Mammary epithelial cell (primary cell): ENCODE measurements at regions not wholly inside any gene's neighbourhood (a gene's known extent, or its start where the extent isn't known, plus 50 kb on each side); places are given as distances from the start of the nearest gene placed in this dataset.

ENCODE experiments used
- CTCF ChIP-seq, 2 donors: IDR thresholded peaks in 1 of 2; conservative IDR thresholded peaks in 1 of 2; 2 replicates each; pipeline ENCODE4 v1.5.1; 2011 to 2012; ENCODE audit warnings: inconsistent platforms in 2 of 2, low read length in 2 of 2, mild to moderate bottlenecking in 2 of 2, control low read depth in 1 of 2, low read depth in 1 of 2; ENCODE audit not compliant: insufficient read depth in 1 of 2; ENCODE audit errors: extremely low read depth in 1 of 2
- EZH2 ChIP-seq: IDR thresholded peaks from 2 replicates; pipeline ENCODE4 v1.6.1; 2012; ENCODE audit warnings: low read length, inconsistent platforms, borderline replicate concordance

GRCh38 chr10:4004144-4004543, 219.1 kb upstream of the KLF6 start:
- TF ChIP-seq CTCF (conservative IDR thresholded peaks at IDR 0.05 in 1 of 2, IDR thresholded peaks at IDR 0.05 in 1 of 2; ENCODE audit: extremely low read depth in 1 of 2, insufficient read depth in 1 of 2, low read depth in 1 of 2, low read length in 2 of 2) (no peak), EZH2 (no peak)
